ENCODE measurements at regions not wholly inside any gene's neighbourhood (a gene's known extent, or its start where the extent isn't known, plus 50 kb on each side); places are given as distances from the start of the nearest gene placed in this dataset.

DNA sequence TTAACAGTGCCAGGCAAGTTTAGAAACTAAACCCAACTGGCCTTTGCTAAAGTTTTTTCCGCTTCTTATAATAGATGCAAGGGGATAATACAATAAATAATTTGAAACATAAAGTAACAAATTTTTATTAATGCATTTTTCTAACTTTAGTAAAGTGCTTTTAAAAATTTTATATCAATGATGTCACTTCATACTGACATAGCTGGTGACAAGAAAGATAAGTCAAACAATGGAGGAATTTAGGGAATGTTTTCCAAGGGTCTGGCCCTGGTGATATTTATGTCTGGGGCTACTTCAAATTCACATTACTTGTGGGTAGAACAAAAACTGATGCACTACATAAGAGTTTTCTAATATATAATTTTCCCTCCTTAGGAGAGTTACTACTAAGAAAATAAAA lies 61.2 kb upstream of the CBLN2 start:
- no peak overlapping the region for H3K23ac ChIP-seq (ENCODE audit: low read depth, low read length)
- CTCF ChIA-PET, result no interaction called here
- no CpG with 5 or more reads among the region's 1 CpG for WGBS, 2 experiments (ENCODE audit: extremely low coverage in 2 of 2, insufficient read length in 1 of 2)
- H4K5ac ChIP-seq (ENCODE audit: low read depth, low read length), result no peak overlapping the region
- peaks cover 23% of the 10 kb centered on the region for H3K9me3 ChIP-seq (ENCODE audit: control insufficient read depth, insufficient read depth, low read length)
- no peak overlapping the region for H2AK5ac ChIP-seq (ENCODE audit: low read depth, low read length)
- no peak overlapping the region for H3K4ac ChIP-seq (ENCODE audit: low read depth, low read length)
- no peaks in the 10 kb centered on the region for H3K4me1 ChIP-seq (ENCODE audit: control insufficient read depth, insufficient read depth, low read length)
- no peak overlapping the region for H3K4me3 ChIP-seq (ENCODE audit: insufficient read depth, low read depth, low read length)
- TF ChIP-seq MAFK (IDR thresholded peaks at IDR 0.05; ENCODE audit: low read depth, low read length), result no peak
- no peak for TF ChIP-seq FOS (IDR thresholded peaks at IDR 0.05; ENCODE audit: low read depth, low read length)
- TF ChIP-seq RCOR1 (IDR thresholded peaks at IDR 0.05; ENCODE audit: insufficient replicate concordance, low read length), result no peak
- TF ChIP-seq, protein P1, sequence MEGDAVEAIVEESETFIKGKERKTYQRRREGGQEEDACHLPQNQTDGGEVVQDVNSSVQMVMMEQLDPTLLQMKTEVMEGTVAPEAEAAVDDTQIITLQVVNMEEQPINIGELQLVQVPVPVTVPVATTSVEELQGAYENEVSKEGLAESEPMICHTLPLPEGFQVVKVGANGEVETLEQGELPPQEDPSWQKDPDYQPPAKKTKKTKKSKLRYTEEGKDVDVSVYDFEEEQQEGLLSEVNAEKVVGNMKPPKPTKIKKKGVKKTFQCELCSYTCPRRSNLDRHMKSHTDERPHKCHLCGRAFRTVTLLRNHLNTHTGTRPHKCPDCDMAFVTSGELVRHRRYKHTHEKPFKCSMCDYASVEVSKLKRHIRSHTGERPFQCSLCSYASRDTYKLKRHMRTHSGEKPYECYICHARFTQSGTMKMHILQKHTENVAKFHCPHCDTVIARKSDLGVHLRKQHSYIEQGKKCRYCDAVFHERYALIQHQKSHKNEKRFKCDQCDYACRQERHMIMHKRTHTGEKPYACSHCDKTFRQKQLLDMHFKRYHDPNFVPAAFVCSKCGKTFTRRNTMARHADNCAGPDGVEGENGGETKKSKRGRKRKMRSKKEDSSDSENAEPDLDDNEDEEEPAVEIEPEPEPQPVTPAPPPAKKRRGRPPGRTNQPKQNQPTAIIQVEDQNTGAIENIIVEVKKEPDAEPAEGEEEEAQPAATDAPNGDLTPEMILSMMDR (conservative IDR thresholded peaks at IDR 0.05; ENCODE audit: low read depth, low read length), result no peak
- TF ChIP-seq RAD21 (IDR thresholded peaks at IDR 0.05; ENCODE audit: low read length), result no peak
- no peak for TF ChIP-seq MXI1 (IDR thresholded peaks at IDR 0.05; ENCODE audit: borderline replicate concordance, low read depth, low read length)
- no peaks in the 10 kb centered on the region for H3K36me3 ChIP-seq (ENCODE audit: control insufficient read depth, insufficient read depth, low read length)
- in situ Hi-C loops (cut with MboI; ENCODE audit: low sequenced_read_pairs), result no loop called here
- no peak overlapping the region for H4K91ac ChIP-seq (ENCODE audit: insufficient read depth, low read depth, low read length)
- H3K4me2 ChIP-seq (ENCODE audit: low read depth, low read length), result no peak overlapping the region
- H2BK20ac ChIP-seq (ENCODE audit: low read depth, low read length), result no peak overlapping the region
- H3K56ac ChIP-seq (ENCODE audit: extremely low read depth, insufficient read depth, low read length), result no peak overlapping the region
- no peak overlapping the region for H2BK5ac ChIP-seq (ENCODE audit: low read depth, low read length, poor library complexity, severe bottlenecking)
- no peaks in the 10 kb centered on the region for H3K9me1 ChIP-seq (ENCODE audit: insufficient read depth, low read length)
- no peak overlapping the region for H3K18ac ChIP-seq (ENCODE audit: low read depth, low read length)
- DNase-seq (no peak), ATAC-seq (ENCODE audit: low read depth) (no peak)
- no peaks in the 10 kb centered on the region for H4K20me1 ChIP-seq (ENCODE audit: insufficient read depth, low read length)
- dilution Hi-C loops (cut with HindIII; ENCODE audit: low sequenced_read_pairs, unreplicated experiment), result no loop called here
- H2BK15ac ChIP-seq (ENCODE audit: low read depth, low read length), result no peak overlapping the region
- H3K9ac ChIP-seq (ENCODE audit: low read depth, low read length), result no peak overlapping the region
- H4K8ac ChIP-seq (ENCODE audit: low read depth in 2 of 2, low read length in 2 of 2), result no peak overlapping the region
- H3K14ac ChIP-seq (replicated peaks; ENCODE audit: low read depth, low read length), result no peak overlapping the region
- H3K79me1 ChIP-seq (ENCODE audit: low read depth in 1 of 2, low read length in 2 of 2), result no peaks in the 10 kb centered on the region
- H3K27me3 ChIP-seq (ENCODE audit: control insufficient read depth, insufficient read depth, low read length), result no peaks in the 10 kb centered on the region
- intact Hi-C loops (cut with micrococcal nuclease), result no loop called here
- H2AFZ ChIP-seq (replicated peaks; ENCODE audit: low read length, poor library complexity), result no peak overlapping the region
- no peak overlapping the region for H2AK9ac ChIP-seq (replicated peaks; ENCODE audit: low read depth, low read length, poor library complexity)
- H2BK120ac ChIP-seq (ENCODE audit: low read depth, low read length), result no peak overlapping the region
- POLR2A ChIA-PET (ENCODE audit: unreplicated experiment), result no interaction called here
- no TSS peak for BruUV-seq (replicated peaks)
- no peak overlapping the region for H3K27ac ChIP-seq (ENCODE audit: insufficient read depth, low read length)
